Hematopoietic multipotent progenitor cell treated with erythropoietin and hydrocortisone succinate and interleukin-3 and kit ligand, for 15 days (in vitro differentiated cells): ENCODE measurements at regions not wholly inside any gene's neighbourhood (a gene's known extent, or its start where the extent isn't known, plus 50 kb on each side); places are given as distances from the start of the nearest gene placed in this dataset.
"Not testable (repeated sequence)": the region's sequence is repeated elsewhere in the genome, so short reads cannot be mapped to it uniquely, and the experiment has no call there.

Experiments
- DNase-seq: peaks from one replicate; pipeline ENCODE4 v3.0.0-alpha.2; 2015; ENCODE audit warnings: low spot score

- no peak for DNase-seq
These were observed 157.3 kb upstream of the CHAC2 start for GRCh38 chr2:53610260-53610659.

GRCh38 chr2:53609551-53609950, 158.1 kb upstream of the CHAC2 start:
- DNase-seq = no peak

DNA sequence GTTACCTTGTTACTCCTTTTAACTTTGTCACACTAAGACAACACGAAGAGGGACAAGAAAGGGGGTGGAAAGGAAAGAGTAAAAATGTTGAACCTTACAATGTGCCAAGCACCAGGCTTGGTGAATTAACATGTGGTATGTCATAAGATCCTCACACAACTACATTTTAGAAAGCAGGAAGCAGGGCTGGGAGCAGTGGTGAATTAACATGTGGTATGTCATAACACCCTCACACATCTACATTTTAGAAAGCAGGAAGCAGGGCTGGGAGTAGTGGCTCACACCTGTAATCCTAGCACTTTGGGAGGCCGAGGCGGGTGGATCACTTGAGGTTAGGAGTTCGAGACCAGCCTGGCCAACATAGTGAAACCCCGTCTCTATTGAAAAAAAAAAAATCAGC, 159.3 kb upstream of the CHAC2 start:
- no peak for DNase-seq

GRCh38 chr2:53600815-53601214, 166.8 kb upstream of the CHAC2 start:
- DNase-seq = no peak

GRCh38 chr2:53586733-53587612, 180.6 kb upstream of the CHAC2 start:
- not testable (repeated sequence) for DNase-seq

- no peak for DNase-seq
These were observed 182.6 kb upstream of the CHAC2 start for GRCh38 chr2:53584986-53585385.

DNA sequence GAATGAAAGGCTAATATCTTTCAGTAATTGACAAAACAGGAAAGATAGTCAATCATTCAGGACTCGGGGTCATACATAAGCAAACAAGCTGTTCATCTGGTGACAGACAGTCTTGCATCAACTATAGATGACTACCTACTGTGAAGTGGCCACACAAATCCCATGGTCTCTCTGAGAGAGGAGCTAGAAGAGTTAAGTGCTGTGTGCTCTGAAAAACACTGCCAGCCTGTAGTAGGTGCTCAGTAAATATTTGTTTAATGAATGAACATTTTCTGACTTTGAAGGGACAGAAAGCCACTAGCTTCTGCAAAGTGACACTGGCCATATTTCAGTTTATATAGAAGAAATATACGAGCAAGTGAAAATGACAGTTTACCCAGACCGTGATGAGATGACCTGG, 184.0 kb upstream of the CHAC2 start:
- DNase-seq = no peak

GRCh38 chr2:53582556-53582955, 185.0 kb upstream of the CHAC2 start:
- no peak for DNase-seq

DNA sequence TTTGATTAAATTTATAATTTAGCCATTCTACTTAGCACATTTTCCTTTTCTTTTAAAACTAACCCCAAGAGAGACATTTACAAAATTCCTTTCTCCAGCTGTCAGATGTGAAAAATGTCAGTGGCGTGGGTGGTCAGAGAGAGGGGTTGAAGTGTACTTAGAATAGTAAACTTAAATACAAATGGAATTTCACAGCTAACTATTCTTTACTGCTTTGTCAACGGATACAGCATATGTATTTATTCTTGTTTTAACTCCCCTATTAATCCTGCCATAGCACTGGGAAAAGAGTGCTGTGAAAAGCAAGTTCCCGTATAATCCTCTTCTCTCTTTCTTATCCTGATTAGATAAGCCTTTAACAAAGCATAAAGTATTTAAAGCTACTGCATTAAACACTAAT, 191.4 kb upstream of the CHAC2 start:
- DNase-seq = no peak

- DNase-seq = no peak
These were observed 191.9 kb upstream of the CHAC2 start for GRCh38 chr2:53575721-53576124.

DNA sequence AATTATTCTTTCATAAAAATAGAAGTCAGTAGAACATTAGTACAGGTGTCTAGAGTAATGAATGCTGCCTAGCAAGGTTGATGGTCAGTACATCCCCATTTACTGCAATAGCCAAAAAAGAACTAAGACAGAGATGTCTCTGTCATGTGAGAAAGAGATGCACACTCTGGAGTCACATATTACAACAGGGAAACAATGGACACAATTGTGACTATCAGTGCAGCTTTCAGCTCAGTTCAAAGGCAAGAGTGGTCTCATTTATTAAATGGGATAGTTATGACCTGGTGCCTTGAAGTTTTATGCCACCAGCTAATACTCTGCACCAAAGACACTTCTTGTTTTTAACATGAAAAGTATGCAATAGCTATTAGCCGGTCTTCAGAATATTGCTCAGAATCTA, 194.9 kb upstream of the CHAC2 start:
- DNase-seq = no peak

- DNase-seq = no peak
These were observed 197.5 kb upstream of the CHAC2 start for GRCh38 chr2:53569957-53570727.

GRCh38 chr2:53568469-53568868, 199.1 kb upstream of the CHAC2 start:
- DNase-seq = no peak

DNA sequence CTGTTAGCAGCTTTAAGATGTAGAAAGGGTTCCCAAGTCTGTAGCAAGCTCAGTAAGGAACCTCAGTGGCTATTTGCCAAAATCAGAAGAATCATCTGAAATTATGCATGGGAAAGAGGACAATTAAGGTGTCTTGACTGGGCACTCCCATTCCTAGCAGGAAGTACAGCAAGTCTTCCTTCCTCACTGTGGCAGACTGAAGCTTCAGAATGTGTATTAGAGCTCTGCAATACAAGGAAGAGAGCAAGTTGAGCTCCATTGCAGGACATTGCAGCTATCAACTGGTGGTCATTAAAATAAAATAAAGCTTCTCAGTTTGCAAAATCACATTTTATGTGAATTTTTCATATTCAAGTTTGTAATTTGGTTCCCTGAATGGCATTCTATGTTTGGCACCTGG, 200.5 kb upstream of the CHAC2 start:
- no peak for DNase-seq

DNA sequence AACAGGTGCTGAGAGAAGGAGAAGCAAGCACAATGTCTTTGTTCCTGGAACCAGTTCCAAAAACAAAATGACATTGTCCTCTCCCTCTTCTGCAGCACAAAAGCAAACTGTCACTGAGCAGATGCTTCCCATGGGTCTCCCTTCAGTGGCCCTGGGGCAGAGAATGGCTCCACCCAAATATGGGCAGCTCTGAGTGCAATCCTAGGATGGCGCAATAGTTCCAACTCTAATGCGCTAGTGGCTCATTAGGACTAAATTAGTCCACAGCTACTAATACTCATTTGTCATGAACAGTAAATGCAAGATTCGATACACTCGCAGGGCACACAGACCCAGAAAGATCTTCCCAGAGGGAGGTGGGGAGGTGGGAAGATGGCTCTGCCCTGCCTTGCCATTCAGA, 205.2 kb upstream of the CHAC2 start:
- no peak for DNase-seq

DNA sequence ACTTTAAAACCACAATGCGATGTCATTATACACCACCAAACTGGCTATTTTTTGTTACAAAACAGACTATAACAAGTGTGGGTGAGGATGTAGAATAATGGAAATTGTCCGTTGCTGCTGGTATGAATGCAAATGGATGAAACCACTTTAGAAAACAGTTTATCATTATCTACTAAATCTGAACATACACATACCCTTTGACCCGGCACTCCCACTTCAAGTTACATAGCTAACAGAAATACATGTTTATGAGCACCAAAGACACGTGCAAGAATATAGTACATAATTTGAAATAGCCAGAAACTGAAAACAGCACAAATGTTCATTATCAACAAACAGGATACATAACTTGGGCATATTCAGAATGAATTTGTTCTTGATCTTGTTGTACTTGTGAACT, 206.4 kb upstream of the CHAC2 start:
- DNase-seq = no peak

DNA sequence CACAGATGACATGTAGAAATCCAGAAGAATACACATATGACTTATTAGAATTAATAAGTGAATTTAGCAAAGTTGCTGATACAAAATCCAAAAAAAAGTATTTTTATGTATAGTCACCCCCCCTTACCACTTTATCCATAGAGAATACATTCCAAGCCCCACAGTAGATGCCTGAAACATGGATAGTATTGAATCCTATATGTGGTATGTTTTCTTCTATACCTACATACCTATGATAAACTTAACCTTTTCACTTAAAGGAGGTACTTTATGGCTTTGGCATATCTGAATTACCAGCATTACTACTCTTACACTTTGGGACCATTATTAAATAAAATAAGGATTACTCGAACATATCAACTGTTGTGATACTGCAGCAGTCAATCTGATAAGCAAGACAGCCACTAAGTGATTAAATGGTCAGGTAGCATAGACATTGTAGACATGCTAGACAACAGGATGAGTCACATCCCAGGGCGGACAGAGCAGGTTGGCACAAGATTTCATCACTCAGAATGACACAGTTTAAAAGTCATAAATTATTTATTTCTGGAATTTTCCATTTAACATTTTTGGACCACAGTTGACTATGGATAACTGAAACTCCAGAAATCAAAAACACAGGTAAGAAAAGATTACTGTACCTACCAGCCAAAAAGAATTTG, 208.2 kb upstream of the CHAC2 start:
- DNase-seq = no peak

DNA sequence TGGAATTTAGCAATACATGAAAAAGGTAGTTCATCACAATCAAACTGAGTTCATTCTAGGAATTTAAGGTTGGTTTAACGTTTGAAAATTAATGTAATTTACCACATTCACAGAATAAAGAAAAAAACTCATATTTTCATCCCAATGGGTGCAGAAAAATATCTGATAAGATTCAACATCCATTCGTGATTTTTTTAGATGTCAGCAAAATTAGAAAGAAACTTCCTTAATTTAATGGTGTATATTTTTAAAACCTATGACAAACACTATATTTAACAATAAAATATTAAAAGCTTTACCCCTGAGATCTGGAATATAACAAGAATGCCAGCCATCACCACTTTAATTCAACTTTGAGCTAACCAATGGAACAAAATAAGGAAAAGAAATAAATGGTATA, 208.7 kb upstream of the CHAC2 start:
- DNase-seq = no peak

DNA sequence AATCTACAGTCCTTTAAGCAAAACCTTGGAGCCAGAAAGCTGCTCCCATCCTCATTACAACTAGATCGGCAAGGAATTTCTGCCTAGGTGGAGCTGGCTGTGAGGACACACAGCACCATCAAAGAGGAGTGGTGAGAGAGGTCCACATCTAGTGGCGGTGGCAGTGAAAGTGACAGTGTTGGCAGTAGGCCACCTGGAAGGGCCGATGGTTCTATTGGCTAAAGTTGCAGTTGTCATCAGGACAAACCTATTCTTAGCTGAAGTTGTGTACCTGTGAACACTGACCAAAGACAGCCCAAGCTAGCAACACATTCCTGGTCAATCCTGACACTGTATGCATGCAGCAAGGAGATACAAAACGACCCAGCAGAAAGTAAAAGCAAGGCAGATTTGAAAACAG, 218.1 kb upstream of the CHAC2 start:
- DNase-seq = no peak

DNA sequence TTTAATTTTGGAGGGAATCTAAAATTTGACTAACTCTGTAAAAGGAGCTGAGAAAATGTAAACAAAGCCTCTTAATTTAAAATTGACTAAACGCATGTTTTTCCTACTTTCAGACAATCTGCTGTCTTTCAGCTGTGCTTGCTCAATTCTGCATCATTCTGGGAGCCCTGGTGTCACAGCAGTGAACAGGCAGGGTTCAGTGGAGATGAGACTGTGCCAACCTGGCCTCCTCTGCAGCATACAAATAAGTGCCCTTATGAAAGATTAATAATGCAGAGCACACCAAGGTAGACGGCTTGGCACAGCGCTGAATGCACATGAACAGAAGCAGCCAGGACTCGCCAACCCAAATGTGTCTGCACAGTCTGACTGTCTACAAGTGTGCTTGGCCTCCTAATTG, 222.0 kb upstream of the CHAC2 start:
- no peak for DNase-seq

DNA sequence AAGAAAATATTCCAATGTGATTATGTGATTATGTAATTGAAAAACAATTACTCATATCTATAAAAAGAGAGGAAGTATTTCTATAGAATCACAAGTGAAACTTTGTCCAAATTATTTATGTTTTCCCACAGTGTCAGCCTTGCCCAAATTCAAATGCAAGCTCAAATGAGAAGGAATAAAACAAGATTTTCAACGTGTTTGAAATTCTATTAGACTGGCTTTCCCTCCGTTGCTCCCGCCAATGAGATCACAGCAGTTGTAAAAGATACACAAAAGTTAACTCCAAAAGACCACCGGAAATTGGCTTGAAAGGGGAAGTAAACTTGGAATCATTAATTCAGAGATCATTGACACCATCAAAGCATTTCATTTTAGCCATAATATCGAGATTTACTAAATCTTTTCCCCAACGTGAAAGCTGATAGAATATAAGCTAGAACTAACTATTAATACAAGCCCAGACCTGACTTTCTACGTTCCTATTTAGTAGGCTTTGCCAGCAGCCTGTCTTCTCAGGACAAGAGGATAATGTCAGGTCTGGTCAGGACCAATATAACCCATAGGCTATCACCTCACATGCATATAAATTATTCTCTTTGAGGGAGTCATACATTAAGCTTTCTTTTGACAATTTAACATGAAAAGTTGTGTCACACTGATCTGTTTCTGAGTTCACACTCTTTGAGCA, 222.6 kb upstream of the CHAC2 start:
- DNase-seq = no peak

- no peak for DNase-seq
These were observed 224.5 kb upstream of the CHAC2 start for GRCh38 chr2:53543083-53543482.
